ENCODE measurements at regions not wholly inside any gene's neighbourhood (a gene's known extent, or its start where the extent isn't known, plus 50 kb on each side); places are given as distances from the start of the nearest gene placed in this dataset.

GRCh38 chr7:52682993-52683392 lies 352.4 kb upstream of the POM121L12 start:
- Histone ChIP-seq H3K23ac (ENCODE audit: low read depth, low read length) (no peak overlapping the region), H3K9ac (ENCODE audit: low read depth, low read length) (no peak overlapping the region), H3K27ac (ENCODE audit: insufficient read depth, low read length) (no peak overlapping the region), H4K8ac (ENCODE audit: low read depth in 2 of 2, low read length in 2 of 2) (no peak overlapping the region), H2AK9ac (replicated peaks; ENCODE audit: low read depth, low read length, poor library complexity) (no peak overlapping the region), H4K91ac (ENCODE audit: insufficient read depth, low read depth, low read length) (no peak overlapping the region), H2BK5ac (ENCODE audit: low read depth, low read length, poor library complexity, severe bottlenecking) (no peak overlapping the region), H4K5ac (ENCODE audit: low read depth, low read length) (no peak overlapping the region), H3K56ac (ENCODE audit: extremely low read depth, insufficient read depth, low read length) (no peak overlapping the region), H3K4me1 (ENCODE audit: control insufficient read depth, insufficient read depth, low read length) (no peaks in the 10 kb centered on the region), H3K27me3 (ENCODE audit: control insufficient read depth, insufficient read depth, low read length) (no peaks in the 10 kb centered on the region), H3K9me1 (ENCODE audit: insufficient read depth, low read length) (no peaks in the 10 kb centered on the region), H3K4me2 (ENCODE audit: low read depth, low read length) (no peak overlapping the region), H2BK15ac (ENCODE audit: low read depth, low read length) (no peak overlapping the region), H3K18ac (ENCODE audit: low read depth, low read length) (no peak overlapping the region), H3K9me3 (ENCODE audit: control insufficient read depth, insufficient read depth, low read length) (peaks cover 6% of the 10 kb centered on the region), H3K36me3 (ENCODE audit: control insufficient read depth, insufficient read depth, low read length) (no peaks in the 10 kb centered on the region), H2AK5ac (ENCODE audit: low read depth, low read length) (no peak overlapping the region), H2BK120ac (ENCODE audit: low read depth, low read length) (no peak overlapping the region), H3K4ac (ENCODE audit: low read depth, low read length) (no peak overlapping the region), H3K14ac (replicated peaks; ENCODE audit: low read depth, low read length) (no peak overlapping the region), H3K79me1 (ENCODE audit: low read depth in 1 of 2, low read length in 2 of 2) (no peaks in the 10 kb centered on the region), H2BK20ac (ENCODE audit: low read depth, low read length) (no peak overlapping the region), H4K20me1 (ENCODE audit: insufficient read depth, low read length) (no peaks in the 10 kb centered on the region), H2AFZ (replicated peaks; ENCODE audit: low read length, poor library complexity) (no peak overlapping the region), H3K4me3 (ENCODE audit: insufficient read depth, low read depth, low read length) (no peak overlapping the region)
- no TSS peak for BruUV-seq (replicated peaks)
- intact Hi-C loops (cut with micrococcal nuclease): no loop called here
- dilution Hi-C loops (cut with HindIII; ENCODE audit: low sequenced_read_pairs, unreplicated experiment): no loop called here
- no peak for TF ChIP-seq RCOR1 (IDR thresholded peaks at IDR 0.05; ENCODE audit: insufficient replicate concordance, low read length)
- no peak for TF ChIP-seq USF2 (IDR thresholded peaks at IDR 0.05; ENCODE audit: low read depth, low read length)
- no peak for TF ChIP-seq BHLHE40 (IDR thresholded peaks at IDR 0.05; ENCODE audit: low read depth, low read length)
- no peak for TF ChIP-seq RAD21 (IDR thresholded peaks at IDR 0.05; ENCODE audit: low read length)
- TF ChIP-seq CTCF (conservative IDR thresholded peaks at IDR 0.05; ENCODE audit: low read depth, low read length): no peak
- no peak for TF ChIP-seq NFE2L2 (IDR thresholded peaks at IDR 0.05; ENCODE audit: low read depth, low read length)
- no peak for TF ChIP-seq MXI1 (IDR thresholded peaks at IDR 0.05; ENCODE audit: borderline replicate concordance, low read depth, low read length)
- TF ChIP-seq ELK1 (IDR thresholded peaks at IDR 0.05; ENCODE audit: borderline replicate concordance, low read depth, low read length): no peak
- TF ChIP-seq MAZ (IDR thresholded peaks at IDR 0.05; ENCODE audit: borderline replicate concordance, low read depth, low read length): no peak
- no peak for TF ChIP-seq RFX5 (IDR thresholded peaks at IDR 0.05; ENCODE audit: low read depth, low read length)
- TF ChIP-seq CEBPB (IDR thresholded peaks at IDR 0.05; ENCODE audit: low read depth, low read length): no peak
- CTCF ChIA-PET: no interaction called here
- POLR2A ChIA-PET (ENCODE audit: unreplicated experiment): no interaction called here
- WGBS, 2 experiments (ENCODE audit: extremely low coverage in 2 of 2, insufficient read length in 1 of 2): no CpG with 5 or more reads among the region's 3 CpGs
- ATAC-seq (ENCODE audit: low read depth) (no peak), DNase-seq (no peak)
- in situ Hi-C loops (cut with MboI; ENCODE audit: low sequenced_read_pairs): no loop called here
